Adipocyte (in vitro differentiated cells): ENCODE measurements at regions not wholly inside any gene's neighbourhood (a gene's known extent, or its start where the extent isn't known, plus 50 kb on each side); places are given as distances from the start of the nearest gene placed in this dataset.
"Not testable (repeated sequence)": the region's sequence is repeated elsewhere in the genome, so short reads cannot be mapped to it uniquely, and the experiment has no call there.

Experiments used
- DNase-seq: peaks from one replicate; pipeline ENCODE4 v3.0.0-alpha.2; 2015; ENCODE audit warnings: low read depth
- H3K27me3 ChIP-seq: replicated peaks from 2 replicates; pipeline ENCODE4 v1.7.0; 2013; ENCODE audit warnings: mild to moderate bottlenecking, low read length, moderate library complexity; ENCODE audit not compliant: control insufficient read depth, insufficient read depth
- H3K36me3 ChIP-seq: 2 replicates; pipeline ENCODE4 v1.7.0; 2013; ENCODE audit warnings: low read length, mild to moderate bottlenecking, moderate library complexity; ENCODE audit not compliant: control insufficient read depth, insufficient read depth, severe bottlenecking
- H3K4me1 ChIP-seq: 2 replicates; pipeline ENCODE4 v1.7.0; 2013; ENCODE audit warnings: mild to moderate bottlenecking, low read length, moderate library complexity; ENCODE audit not compliant: control insufficient read depth, insufficient read depth
- H3K4me3 ChIP-seq: 2 replicates; pipeline ENCODE4 v1.7.0; 2013; ENCODE audit warnings: mild to moderate bottlenecking, low read length, moderate library complexity
- H3K9ac ChIP-seq: 2 replicates; pipeline ENCODE4 v1.7.0; 2013; ENCODE audit warnings: mild to moderate bottlenecking, low read length, moderate library complexity
- H3K9me3 ChIP-seq: 2 replicates; pipeline ENCODE4 v1.7.0; 2013; ENCODE audit warnings: mild to moderate bottlenecking, low read length, moderate library complexity; ENCODE audit not compliant: control insufficient read depth

- peaks cover 4% of the 10 kb centered on the region for H3K4me1 ChIP-seq
- H3K27me3 ChIP-seq = no peaks in the 10 kb centered on the region
- no peak overlapping the region for H3K4me3 ChIP-seq
- H3K36me3 ChIP-seq = no peaks in the 10 kb centered on the region
- no peaks in the 10 kb centered on the region for H3K9me3 ChIP-seq
- no peak overlapping the region for H3K9ac ChIP-seq
- no peak for DNase-seq
Measured at GRCh38 chr15:68493629-68494028, 61.7 kb upstream of the ITGA11 start.

DNA sequence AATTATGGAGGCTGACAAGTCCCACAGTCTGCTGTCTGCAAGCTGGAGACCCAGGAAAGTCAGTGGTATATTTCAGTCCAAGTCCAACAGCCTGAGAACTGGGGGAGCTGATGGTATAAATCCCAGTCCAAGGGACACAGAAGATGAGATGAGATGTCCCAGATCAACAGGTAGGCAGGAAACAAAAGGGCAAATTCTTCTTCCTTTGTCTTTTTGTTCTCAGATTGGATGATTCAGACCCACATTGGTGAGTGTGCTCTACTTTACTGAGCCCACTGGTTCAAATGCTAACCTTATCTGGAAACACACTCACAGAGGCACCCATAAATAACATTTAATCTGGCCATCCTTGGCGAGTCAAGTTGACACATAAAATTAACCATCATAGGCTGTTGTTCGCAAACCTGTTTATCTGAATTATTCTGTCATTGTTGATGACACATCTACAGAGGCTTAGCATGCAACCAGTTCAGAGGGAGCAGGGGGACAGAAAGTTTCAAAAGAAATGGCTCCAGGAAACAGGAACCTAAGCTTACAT, 62.7 kb upstream of the ITGA11 start:
- no peak overlapping the region for H3K4me3 ChIP-seq
- no peaks in the 10 kb centered on the region for H3K9me3 ChIP-seq
- no peak for DNase-seq
- H3K27me3 ChIP-seq = no peaks in the 10 kb centered on the region
- peaks cover 4% of the 10 kb centered on the region for H3K4me1 ChIP-seq
- no peaks in the 10 kb centered on the region for H3K36me3 ChIP-seq
- H3K9ac ChIP-seq = no peak overlapping the region

GRCh38 chr15:68495221-68495950, 63.4 kb upstream of the ITGA11 start:
- H3K36me3 ChIP-seq = no peaks in the 10 kb centered on the region
- no peak overlapping the region for H3K4me3 ChIP-seq
- no peaks in the 10 kb centered on the region for H3K27me3 ChIP-seq
- H3K9ac ChIP-seq = no peak overlapping the region
- no peaks in the 10 kb centered on the region for H3K9me3 ChIP-seq
- DNase-seq = no peak
- H3K4me1 ChIP-seq = peaks cover 6% of the 10 kb centered on the region

DNA sequence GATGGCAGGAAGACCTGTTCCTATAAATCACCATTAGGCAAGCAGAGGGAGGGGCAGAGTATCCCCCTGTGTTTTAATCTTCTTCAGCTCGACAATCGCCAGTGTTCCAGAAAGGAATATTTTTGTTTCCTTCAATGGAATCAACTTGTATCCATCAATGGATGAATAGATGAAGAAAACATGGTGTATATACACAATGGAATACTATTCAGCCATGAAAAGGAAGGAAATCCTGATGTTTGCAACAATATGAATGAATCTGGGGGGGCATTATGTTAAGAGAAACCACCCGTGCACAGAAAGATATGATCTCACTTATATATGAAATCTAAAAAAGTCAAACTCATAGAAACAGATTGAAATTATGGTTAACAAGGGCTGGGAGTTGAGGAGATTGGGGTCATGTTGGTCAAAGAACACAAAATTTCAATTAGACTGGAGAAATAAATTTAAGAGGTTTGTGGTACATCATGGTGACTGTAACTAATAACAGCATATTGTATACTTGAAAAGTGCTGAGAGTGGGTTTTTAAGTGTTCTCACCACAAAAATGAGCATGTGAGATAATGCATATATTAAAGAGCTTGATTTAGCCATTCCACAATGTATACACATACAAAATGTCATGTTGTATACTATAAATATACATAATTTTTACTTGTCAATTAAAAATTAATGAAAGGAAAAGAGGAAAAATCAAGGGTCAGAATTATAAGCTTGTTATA, 64.2 kb upstream of the ITGA11 start:
- Histone ChIP-seq H3K4me3 (no peak overlapping the region), H3K27me3 (no peaks in the 10 kb centered on the region), H3K36me3 (no peaks in the 10 kb centered on the region), H3K9ac (no peak overlapping the region), H3K4me1 (peaks cover 14% of the 10 kb centered on the region), H3K9me3 (no peaks in the 10 kb centered on the region)
- DNase-seq = no peak

GRCh38 chr15:68496751-68497150, 64.8 kb upstream of the ITGA11 start:
- not testable (repeated sequence) for H3K4me3 ChIP-seq, H3K27me3 ChIP-seq

GRCh38 chr15:68497206-68497910, 65.4 kb upstream of the ITGA11 start:
- Histone ChIP-seq H3K4me3 (no peak overlapping the region), H3K9me3 (no peaks in the 10 kb centered on the region), H3K4me1 (peaks cover 16% of the 10 kb centered on the region), H3K36me3 (no peaks in the 10 kb centered on the region), H3K9ac (no peak overlapping the region), H3K27me3 (no peaks in the 10 kb centered on the region)
- DNase-seq = no peak

More at GRCh38 chr15:68496751-68497150, 64.8 kb upstream of the ITGA11 start:
- DNase-seq, H3K9me3 ChIP-seq, H3K36me3 ChIP-seq, H3K9ac ChIP-seq: not testable (repeated sequence)
- peaks cover 16% of the 10 kb centered on the region for H3K4me1 ChIP-seq

- Histone ChIP-seq H3K9me3 (no peaks in the 10 kb centered on the region), H3K36me3 (no peaks in the 10 kb centered on the region), H3K4me3 (no peak overlapping the region), H3K4me1 (peaks cover 14% of the 10 kb centered on the region), H3K27me3 (no peaks in the 10 kb centered on the region), H3K9ac (no peak overlapping the region)
- no peak for DNase-seq
Measured at GRCh38 chr15:68498076-68498475, 66.1 kb upstream of the ITGA11 start.

DNA sequence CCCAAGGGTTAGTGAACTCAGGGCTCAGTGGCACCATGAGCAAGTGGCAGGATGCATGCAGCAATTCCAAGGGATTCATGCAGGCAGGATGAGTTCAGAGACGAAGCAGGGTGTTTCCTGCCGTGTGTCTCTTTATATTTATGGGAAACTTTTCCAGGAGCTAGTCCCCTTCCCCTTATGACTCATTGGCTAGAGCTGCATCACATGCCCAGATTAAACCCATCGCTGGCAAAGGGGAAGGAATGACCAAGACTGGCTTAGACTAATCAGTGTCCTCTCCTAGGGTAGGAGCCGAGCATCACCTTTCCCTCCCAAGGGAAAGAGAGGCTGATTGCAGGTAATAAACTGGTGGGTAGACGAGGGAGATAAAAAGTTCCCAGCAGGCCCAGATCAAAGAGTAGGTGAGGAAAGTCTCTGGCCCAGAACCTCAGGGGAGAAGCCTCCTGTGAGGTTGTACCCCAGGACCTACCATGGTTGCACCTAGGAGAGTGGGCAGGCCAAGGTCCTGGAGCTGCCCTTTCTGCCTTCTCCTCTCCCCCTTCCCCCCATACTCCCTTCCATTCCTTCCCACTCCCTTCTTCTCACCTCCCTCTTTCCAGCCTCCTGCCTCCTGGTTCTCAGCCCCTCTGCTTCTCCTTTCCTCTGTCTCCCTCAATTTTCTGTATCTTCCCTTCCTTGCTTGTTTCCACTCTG, 67.8 kb upstream of the ITGA11 start:
- no peak for DNase-seq
- Histone ChIP-seq H3K4me3 (no peak overlapping the region), H3K9ac (no peak overlapping the region), H3K27me3 (no peaks in the 10 kb centered on the region), H3K4me1 (peaks cover 12% of the 10 kb centered on the region), H3K9me3 (no peaks in the 10 kb centered on the region), H3K36me3 (no peaks in the 10 kb centered on the region)

GRCh38 chr15:68500363-68501258, 68.6 kb upstream of the ITGA11 start:
- Histone ChIP-seq H3K9ac (no peak overlapping the region), H3K36me3 (no peaks in the 10 kb centered on the region), H3K4me3 (no peak overlapping the region), H3K4me1 (peaks cover 12% of the 10 kb centered on the region), H3K27me3 (no peaks in the 10 kb centered on the region), H3K9me3 (no peaks in the 10 kb centered on the region)
- DNase-seq = peak; percentile 27

- H3K9me3 ChIP-seq = no peaks in the 10 kb centered on the region
- H3K4me1 ChIP-seq = peaks cover 12% of the 10 kb centered on the region
- DNase-seq = no peak
- H3K36me3 ChIP-seq = no peaks in the 10 kb centered on the region
- no peak overlapping the region for H3K9ac ChIP-seq
- H3K4me3 ChIP-seq = no peak overlapping the region
- no peaks in the 10 kb centered on the region for H3K27me3 ChIP-seq
Measured at GRCh38 chr15:68501259-68501591, 69.3 kb upstream of the ITGA11 start.
